ENCODE measurements at regions not wholly inside any gene's neighbourhood (a gene's known extent, or its start where the extent isn't known, plus 50 kb on each side); places are given as distances from the start of the nearest gene placed in this dataset.

DNA sequence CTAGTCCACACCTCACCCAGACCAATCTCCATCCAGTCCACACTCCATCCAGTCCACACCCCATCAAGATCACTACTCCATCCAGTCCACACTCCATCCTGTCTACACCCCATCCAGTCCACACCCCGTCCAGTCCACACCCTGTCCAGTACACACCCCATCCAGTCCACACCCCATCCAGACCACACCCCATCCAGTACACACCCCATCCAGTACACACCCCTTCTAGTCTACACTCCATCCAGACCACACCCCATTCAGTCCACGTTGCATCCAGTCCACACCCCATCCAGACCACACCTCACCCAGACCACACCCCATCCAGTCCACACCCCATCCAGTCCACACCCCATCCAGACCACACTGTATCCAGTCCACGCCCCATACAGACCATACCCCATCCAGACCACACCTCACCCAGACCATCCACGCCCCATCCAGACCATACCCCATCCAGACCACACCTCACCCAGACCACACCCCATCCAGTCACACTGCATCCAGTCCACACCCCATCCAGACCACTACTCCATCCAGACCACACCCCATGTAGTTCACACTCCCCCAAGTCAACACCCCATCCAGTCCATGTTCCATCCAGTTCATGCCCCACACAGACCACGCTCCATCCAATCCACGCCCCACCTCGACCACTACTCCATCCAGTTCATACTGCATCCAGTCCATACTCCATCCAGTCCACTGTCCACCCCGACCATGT is 116.6 kb upstream of the RTL1 start:
- DNase-seq (ENCODE audit: low read depth, low spot score): no peak
- H3K4me3 ChIP-seq (ENCODE audit: low read length): no peak overlapping the region

DNA sequence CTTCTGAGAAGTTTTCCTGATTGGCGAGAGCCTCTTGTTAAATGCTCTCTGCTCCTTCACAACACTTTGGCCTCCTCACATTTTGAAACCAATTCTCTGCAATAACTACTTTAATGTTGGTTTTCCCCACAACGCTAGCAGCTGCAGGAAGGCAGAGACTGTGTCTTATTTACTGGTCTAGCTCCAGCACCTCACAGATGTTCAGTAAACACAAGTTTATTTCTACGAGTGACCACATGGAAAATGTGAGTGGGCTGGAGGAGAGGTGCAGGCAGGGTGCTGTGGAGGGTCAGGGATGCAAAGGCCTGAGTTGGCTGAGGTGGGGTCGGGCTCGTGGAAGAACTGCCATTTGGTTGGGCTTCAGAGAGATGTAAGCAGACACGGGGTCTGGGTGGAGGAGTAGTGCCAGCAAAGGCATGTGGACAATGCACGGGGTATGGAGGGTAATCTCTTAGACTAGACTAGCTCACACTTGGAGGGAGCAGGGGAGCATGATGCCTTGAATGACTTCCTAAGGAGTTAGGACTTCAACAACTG is 117.4 kb upstream of the RTL1 start:
- DNase-seq (ENCODE audit: low read depth, low spot score): no peak
- no peak overlapping the region for H3K4me3 ChIP-seq (ENCODE audit: low read length)

DNA sequence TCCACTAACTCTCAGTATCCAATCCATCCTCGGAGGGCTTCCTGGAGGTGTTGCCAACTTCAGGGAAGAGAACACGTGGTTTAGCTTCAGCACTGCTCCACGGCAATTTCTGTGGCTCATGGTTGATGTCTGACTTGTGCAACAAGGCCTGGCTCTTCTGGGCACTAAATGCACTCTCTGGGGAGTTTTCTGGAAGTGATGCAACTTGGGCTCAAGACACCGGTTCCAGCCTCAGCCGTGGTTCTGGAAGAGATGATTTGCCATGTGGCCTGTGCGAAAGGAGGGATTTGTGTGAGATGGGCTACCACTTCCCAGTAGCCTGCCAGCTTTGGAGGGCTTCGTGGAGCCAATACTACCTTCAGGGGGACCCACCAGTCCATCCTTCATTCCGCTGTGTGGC is 118.6 kb upstream of the RTL1 start:
- no peak overlapping the region for H3K4me3 ChIP-seq (ENCODE audit: low read length)
- DNase-seq (ENCODE audit: low read depth, low spot score): no peak

- no peak for DNase-seq (ENCODE audit: low read depth, low spot score)
- H3K4me3 ChIP-seq (ENCODE audit: low read length): no peak overlapping the region
Observed at GRCh38 chr14:101022916-101023435, 119.5 kb upstream of the RTL1 start.

DNA sequence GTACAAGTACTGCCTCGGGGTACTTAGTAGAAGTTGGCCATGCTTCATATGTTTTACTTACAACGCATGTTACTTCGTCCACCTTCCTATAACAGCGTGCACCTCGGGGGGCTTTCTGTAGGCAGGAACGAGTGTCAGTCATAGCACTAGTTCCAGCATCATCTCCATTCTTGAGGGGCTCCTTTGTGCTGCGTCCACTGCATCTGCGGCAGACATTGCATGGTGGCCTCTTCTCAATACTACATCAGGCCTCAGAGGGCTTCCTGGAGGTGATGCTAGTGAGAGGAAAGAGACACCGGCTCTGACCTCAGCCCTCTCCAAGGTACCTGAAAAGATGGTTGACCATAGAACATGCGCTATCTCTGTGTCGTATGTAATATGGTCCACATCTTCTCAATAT is 121.2 kb upstream of the RTL1 start:
- no peak overlapping the region for H3K4me3 ChIP-seq (ENCODE audit: low read length)
- no peak for DNase-seq (ENCODE audit: low read depth, low spot score)

- H3K4me3 ChIP-seq (ENCODE audit: low read length): no peak overlapping the region
- no peak for DNase-seq (ENCODE audit: low read depth, low spot score)
Observed at GRCh38 chr14:101025131-101025530, 121.6 kb upstream of the RTL1 start.

DNA sequence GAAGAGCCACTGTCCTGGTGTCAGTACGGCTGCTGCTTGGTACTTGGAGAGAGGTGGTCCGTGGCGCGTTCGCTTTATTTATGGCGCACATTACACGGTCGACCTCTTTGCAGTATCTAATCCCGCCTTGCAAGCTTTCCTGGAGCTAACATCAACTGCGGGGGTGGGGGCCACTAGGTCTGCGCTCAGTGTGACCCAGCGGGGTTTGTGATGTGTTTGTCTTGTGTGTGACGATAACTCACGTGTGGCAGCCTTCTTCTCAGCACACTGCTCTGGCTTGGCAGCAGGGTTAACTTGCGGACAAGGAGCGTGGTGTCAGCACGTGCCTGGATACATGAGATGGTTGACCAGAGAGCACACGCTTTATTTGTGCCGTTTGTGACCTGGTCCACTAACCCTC is 122.2 kb upstream of the RTL1 start:
- H3K4me3 ChIP-seq (ENCODE audit: low read length): no peak overlapping the region
- no peak for DNase-seq (ENCODE audit: low read depth, low spot score)

DNA sequence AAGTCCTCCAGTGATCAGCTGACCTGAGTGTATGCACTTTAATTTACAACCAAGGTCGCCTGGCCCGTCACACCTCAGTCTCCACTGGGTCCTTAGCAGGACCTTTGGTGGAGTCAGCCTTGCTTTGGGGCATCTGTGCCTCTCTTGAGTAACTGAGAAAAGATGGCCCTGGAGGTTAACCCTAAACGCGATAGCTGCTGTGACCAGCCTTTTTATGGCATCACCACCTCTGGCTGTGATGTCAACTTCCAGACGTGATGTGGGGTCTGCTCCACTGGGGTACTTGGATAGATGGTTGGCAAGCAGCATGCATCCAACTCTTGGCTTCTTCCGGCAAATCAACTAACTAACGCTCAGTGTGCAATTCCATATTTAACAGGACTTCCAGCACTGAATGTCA is 122.8 kb upstream of the RTL1 start:
- DNase-seq (ENCODE audit: low read depth, low spot score): no peak
- H3K4me3 ChIP-seq (ENCODE audit: low read length): no peak overlapping the region

GRCh38 chr14:101027291-101027690 is 123.8 kb upstream of the RTL1 start:
- no peak overlapping the region for H3K4me3 ChIP-seq (ENCODE audit: low read length)
- no peak for DNase-seq (ENCODE audit: low read depth, low spot score)

GRCh38 chr14:101027966-101028365 is 124.4 kb upstream of the RTL1 start:
- H3K4me3 ChIP-seq (ENCODE audit: low read length): no peak overlapping the region
- no peak for DNase-seq (ENCODE audit: low read depth, low spot score)

- DNase-seq (ENCODE audit: low read depth, low spot score): no peak
- no peak overlapping the region for H3K4me3 ChIP-seq (ENCODE audit: low read length)
Observed at GRCh38 chr14:101028971-101029667, 125.6 kb upstream of the RTL1 start.

DNA sequence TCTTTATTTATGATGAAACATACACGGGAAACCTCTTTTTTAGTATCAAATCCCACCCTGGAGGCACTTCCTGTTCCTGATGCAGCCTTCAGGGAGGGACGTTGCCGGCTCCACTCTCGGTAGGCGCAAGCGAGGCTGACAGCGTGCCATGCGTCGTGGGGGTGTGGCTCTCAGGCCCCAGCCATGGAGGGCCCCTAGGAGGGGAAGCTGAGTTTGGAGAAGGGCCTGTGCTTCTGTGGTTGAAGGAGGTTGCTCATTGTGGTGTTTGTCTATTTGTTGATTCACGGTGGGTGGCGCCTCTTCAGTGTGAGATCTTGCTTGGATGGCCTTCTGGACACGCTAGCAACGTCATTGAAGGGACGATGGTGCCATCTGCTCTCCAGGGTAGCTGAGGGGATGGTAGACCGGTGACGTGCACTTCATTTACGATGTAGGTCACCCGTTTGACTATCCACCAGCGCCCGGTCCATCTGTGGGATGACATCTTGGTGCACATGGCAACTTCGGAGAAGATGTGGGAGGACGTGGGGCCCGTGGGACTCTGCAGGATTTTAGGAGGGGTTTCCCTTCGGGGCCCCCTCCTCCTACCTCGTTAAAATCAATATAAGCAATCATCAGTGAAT is 126.3 kb upstream of the RTL1 start:
- no peak overlapping the region for H3K4me3 ChIP-seq (ENCODE audit: low read length)
- no peak for DNase-seq (ENCODE audit: low read depth, low spot score)

- no peak for DNase-seq (ENCODE audit: low read depth, low spot score)
- H3K4me3 ChIP-seq (ENCODE audit: low read length): no peak overlapping the region
Observed at GRCh38 chr14:101030586-101030985, 127.1 kb upstream of the RTL1 start.

DNA sequence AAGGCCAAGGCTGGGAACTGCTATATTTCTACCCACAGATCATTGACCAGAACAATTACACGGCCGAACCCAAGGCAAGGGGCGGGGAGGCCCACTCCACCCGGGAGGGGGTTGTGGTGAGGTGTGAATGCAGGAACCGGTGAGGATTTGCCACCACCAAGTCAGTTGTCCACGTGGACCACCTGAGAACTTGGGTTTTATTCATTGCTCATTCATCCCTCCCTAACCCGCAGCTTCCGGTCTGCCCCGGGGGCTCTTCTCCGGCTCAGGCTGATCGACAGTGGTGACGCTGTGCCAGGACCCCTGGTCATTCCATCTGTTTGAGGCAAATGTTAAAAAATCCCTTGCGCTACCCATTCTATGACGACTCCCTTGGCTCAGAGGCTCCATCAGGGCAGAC is 127.7 kb upstream of the RTL1 start:
- DNase-seq (ENCODE audit: low read depth, low spot score): no peak
- H3K4me3 ChIP-seq (ENCODE audit: low read length): no peak overlapping the region

- no peak for DNase-seq (ENCODE audit: low read depth, low spot score)
- H3K4me3 ChIP-seq (ENCODE audit: low read length): no peak overlapping the region
Observed at GRCh38 chr14:101031721-101032120, 128.2 kb upstream of the RTL1 start.

DNA sequence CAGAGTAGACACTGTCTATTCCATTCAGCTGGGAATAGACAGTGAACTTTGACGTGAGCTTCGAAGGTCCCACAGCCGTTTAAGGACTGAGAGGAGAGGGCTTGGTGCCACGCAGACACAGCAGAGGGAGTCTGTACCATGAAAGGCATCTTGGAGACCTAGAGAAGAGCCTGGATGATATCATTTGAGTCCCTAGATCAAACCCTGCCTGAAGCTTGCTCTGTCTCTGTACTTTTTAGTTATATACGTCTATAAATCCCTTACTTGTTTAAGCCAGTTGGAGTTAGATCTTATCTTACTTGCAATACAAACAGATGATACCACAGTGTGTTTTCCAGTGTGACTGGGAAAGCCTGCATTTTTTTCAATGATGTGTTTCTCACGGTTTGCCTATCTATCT is 128.9 kb upstream of the RTL1 start:
- no peak overlapping the region for H3K4me3 ChIP-seq (ENCODE audit: low read length)
- no peak for DNase-seq (ENCODE audit: low read depth, low spot score)

DNA sequence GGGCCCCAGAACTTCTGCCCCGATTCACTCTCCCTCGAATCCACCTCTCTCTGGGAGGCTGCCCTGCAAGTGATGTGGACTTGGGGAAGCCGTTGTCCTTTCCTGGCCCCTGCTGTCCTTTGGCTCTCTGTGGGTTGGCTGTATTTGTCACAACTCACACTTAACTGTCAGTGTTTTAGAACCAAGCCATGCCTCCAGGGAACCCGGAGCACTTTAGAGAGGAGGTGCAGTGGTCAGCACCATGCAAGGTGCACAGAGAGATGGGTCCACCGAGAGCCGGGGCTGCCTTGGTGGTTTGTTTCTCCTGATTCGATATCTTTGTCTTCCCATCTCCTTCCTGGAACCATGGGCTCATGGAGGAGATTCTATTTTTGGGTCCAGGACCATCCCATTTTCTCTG is 129.5 kb upstream of the RTL1 start:
- DNase-seq (ENCODE audit: low read depth, low spot score): no peak
- no peak overlapping the region for H3K4me3 ChIP-seq (ENCODE audit: low read length)

GRCh38 chr14:101033446-101034165 is 130.1 kb upstream of the RTL1 start:
- DNase-seq (ENCODE audit: low read depth, low spot score): no peak
- H3K4me3 ChIP-seq (ENCODE audit: low read length): no peak overlapping the region

DNA sequence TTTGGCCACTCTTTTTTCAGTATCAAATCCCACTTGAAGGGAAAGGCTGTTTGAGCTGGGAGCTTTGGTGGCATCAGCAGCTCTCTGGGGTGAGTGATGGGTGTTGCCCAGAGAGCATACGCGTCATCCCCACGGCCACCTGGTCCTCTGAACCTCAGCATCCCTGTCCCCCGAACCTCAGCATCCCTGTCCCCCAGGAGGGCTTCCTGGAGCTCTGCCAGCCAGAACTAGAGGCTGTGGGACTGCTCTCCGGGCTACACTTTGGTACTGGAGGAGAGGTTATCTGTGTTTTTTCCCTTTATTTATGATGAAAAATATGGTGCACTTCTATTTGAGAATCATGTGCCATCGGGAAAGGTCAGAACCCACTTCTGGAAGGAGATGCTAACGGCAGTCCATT is 131.5 kb upstream of the RTL1 start:
- H3K4me3 ChIP-seq (ENCODE audit: low read length): no peak overlapping the region
- DNase-seq (ENCODE audit: low read depth, low spot score): no peak
